ENCODE measurements at regions not wholly inside any gene's neighbourhood (a gene's known extent, or its start where the extent isn't known, plus 50 kb on each side); places are given as distances from the start of the nearest gene placed in this dataset.

DNA sequence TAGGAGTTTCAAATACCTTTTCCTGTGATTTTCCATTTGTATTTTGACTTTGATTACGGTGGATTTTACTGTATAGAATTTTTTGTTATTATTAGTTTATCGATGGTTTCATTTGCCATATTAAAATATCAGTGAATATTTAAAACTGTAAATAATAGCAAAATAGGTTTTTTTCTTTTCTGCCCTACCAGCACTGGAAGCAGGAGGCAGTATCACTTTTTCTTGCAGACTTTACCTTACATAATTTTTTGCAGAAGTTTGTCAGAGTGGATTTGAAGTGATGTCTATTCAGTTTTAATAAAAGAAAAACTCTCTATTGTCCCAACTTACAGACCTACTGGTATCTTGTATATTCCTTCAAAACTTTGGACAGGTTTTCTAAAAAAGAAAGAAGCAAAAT lies 213.6 kb downstream of the CENPF start (continued):
- TF ChIP-seq ZNF292 (CRISPR knock-in tag; IDR thresholded peaks at IDR 0.05; ENCODE audit: borderline replicate concordance, low read depth) (no peak), ESRRA (CRISPR knock-in tag; IDR thresholded peaks at IDR 0.05; ENCODE audit: low read depth) (no peak)
- TF ChIP-seq, protein P1, sequence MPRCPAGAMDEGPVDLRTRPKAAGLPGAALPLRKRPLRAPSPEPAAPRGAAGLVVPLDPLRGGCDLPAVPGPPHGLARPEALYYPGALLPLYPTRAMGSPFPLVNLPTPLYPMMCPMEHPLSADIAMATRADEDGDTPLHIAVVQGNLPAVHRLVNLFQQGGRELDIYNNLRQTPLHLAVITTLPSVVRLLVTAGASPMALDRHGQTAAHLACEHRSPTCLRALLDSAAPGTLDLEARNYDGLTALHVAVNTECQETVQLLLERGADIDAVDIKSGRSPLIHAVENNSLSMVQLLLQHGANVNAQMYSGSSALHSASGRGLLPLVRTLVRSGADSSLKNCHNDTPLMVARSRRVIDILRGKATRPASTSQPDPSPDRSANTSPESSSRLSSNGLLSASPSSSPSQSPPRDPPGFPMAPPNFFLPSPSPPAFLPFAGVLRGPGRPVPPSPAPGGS (CRISPR knock-in tag; IDR thresholded peaks at IDR 0.05), result no peak

DNA sequence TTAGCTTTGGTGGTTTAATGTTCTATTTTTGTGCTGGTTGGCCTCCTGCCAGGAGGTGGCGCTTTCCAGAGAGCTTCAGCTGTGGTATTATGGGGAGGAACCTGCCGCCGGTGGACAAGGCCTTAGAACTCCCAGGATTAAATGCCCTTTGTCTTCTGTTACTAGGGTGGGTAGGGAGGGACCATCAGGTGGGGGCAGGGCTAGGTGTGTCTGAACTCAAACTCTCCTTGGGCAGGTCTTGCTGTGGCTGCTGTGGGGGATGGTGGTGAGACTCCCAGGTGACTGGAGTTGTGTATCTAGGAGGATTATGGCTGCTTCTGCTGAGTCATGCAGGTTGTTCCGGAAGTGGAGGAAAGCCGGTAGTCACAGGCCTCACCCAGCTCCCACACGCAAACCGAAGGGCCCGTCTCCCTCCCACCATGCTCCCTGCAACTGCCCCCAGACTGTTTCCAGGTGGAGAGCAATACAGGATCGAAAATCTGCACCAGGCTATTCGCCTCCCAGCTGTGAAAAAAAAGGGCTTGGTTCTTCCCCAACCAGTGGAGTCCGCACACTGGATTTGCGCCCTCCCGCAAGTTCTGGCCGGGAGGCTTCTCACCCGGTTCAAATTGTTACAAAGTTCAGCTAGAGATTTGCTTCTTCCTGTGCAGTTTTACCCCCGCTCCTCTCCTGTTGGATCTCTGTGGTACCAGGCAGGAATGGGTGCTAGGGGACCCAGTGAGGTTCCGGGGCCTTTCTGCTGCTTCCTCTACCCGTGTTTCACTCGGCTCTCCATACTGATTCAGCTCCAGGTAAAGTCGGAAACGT lies 220.5 kb downstream of the CENPF start:
- Histone ChIP-seq H3K9ac (ENCODE audit: insufficient read depth, low read depth, low read length) (no peak overlapping the region), H3K9me3 (ENCODE audit: low read length) (no peaks in the 10 kb centered on the region), H3K36me3 (replicated peaks in 1 of 2; ENCODE audit: control insufficient read depth in 1 of 2, insufficient read depth in 2 of 2, low read length in 2 of 2) (no peaks in the 10 kb centered on the region), H3K27me3 (ENCODE audit: control insufficient read depth in 1 of 2, insufficient read depth in 2 of 2, low read length in 2 of 2) (no peaks in the 10 kb centered on the region), H2AFZ (ENCODE audit: low read length) (no peak overlapping the region), H3K27ac (ENCODE audit: extremely low read length, insufficient read depth, low read length) (no peak overlapping the region), H3K4me3 (replicated peaks in 1 of 3; ENCODE audit: insufficient read depth in 1 of 3, low read depth in 2 of 3, low read length in 3 of 3) (no peak overlapping the region), H3K4me1 (ENCODE audit: insufficient read depth, low read length) (no peaks in the 10 kb centered on the region), H3K4me2 (ENCODE audit: low read depth, low read length) (no peak overlapping the region), H4K20me1 (ENCODE audit: insufficient read depth, low read length) (no peaks in the 10 kb centered on the region), H3K79me2 (ENCODE audit: insufficient read depth, low read length) (no peaks in the 10 kb centered on the region)
- ChIA-PET POLR2A (no interaction called here), CTCF (ENCODE audit: low intra/inter-chr PET ratio, low total read pairs) (no interaction called here)
- WGBS (ENCODE audit: low lambda C conversion rate), result 63% methylated on average over 17 of the region's 21 CpGs
- no TSS peak for BruUV-seq (replicated peaks)
- ATAC-seq (no peak; the same call in 2 of the 3 replicates), FAIRE-seq (no peak), DNase-seq (ENCODE audit: low spot score) (no peak)
- intact Hi-C loops (cut with micrococcal nuclease; ENCODE audit: unreplicated experiment) (loop anchor here (5.0 kb wide), 1 partner anchor 704 kb away; no protein-coding TSS in a partner anchor), in situ Hi-C loops (cut with HindIII; ENCODE audit: extremely low pct_ligation_motif_present, low pct_unique_long_range_greater_than_20kb) (no loop called here)
- TF ChIP-seq, protein P2, sequence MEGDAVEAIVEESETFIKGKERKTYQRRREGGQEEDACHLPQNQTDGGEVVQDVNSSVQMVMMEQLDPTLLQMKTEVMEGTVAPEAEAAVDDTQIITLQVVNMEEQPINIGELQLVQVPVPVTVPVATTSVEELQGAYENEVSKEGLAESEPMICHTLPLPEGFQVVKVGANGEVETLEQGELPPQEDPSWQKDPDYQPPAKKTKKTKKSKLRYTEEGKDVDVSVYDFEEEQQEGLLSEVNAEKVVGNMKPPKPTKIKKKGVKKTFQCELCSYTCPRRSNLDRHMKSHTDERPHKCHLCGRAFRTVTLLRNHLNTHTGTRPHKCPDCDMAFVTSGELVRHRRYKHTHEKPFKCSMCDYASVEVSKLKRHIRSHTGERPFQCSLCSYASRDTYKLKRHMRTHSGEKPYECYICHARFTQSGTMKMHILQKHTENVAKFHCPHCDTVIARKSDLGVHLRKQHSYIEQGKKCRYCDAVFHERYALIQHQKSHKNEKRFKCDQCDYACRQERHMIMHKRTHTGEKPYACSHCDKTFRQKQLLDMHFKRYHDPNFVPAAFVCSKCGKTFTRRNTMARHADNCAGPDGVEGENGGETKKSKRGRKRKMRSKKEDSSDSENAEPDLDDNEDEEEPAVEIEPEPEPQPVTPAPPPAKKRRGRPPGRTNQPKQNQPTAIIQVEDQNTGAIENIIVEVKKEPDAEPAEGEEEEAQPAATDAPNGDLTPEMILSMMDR (CRISPR knock-in tag; IDR thresholded peaks at IDR 0.05), result peak; percentile 32
- no peak for TF ChIP-seq CC2D1A (CRISPR knock-in tag; IDR thresholded peaks at IDR 0.05)
- TF ChIP-seq, protein P3, sequence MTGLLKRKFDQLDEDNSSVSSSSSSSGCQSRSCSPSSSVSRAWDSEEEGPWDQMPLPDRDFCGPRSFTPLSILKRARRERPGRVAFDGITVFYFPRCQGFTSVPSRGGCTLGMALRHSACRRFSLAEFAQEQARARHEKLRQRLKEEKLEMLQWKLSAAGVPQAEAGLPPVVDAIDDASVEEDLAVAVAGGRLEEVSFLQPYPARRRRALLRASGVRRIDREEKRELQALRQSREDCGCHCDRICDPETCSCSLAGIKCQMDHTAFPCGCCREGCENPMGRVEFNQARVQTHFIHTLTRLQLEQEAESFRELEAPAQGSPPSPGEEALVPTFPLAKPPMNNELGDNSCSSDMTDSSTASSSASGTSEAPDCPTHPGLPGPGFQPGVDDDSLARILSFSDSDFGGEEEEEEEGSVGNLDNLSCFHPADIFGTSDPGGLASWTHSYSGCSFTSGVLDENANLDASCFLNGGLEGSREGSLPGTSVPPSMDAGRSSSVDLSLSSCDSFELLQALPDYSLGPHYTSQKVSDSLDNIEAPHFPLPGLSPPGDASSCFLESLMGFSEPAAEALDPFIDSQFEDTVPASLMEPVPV (CRISPR knock-in tag; IDR thresholded peaks at IDR 0.05), result no peak
- TF ChIP-seq MAFK (conservative IDR thresholded peaks at IDR 0.05 in 1 of 2, IDR thresholded peaks at IDR 0.05 in 1 of 2; ENCODE audit: low read length in 2 of 2), result 0 out of 4 replicates have a peak, but pooled peaks of 1 of the 2 experiments have one; percentile 11
- peak; percentile 53; the same call in 1 of the 2 replicates for TF ChIP-seq NFE2L2 (IDR thresholded peaks at IDR 0.05; ENCODE audit: low read length)
- TF ChIP-seq, protein P4, sequence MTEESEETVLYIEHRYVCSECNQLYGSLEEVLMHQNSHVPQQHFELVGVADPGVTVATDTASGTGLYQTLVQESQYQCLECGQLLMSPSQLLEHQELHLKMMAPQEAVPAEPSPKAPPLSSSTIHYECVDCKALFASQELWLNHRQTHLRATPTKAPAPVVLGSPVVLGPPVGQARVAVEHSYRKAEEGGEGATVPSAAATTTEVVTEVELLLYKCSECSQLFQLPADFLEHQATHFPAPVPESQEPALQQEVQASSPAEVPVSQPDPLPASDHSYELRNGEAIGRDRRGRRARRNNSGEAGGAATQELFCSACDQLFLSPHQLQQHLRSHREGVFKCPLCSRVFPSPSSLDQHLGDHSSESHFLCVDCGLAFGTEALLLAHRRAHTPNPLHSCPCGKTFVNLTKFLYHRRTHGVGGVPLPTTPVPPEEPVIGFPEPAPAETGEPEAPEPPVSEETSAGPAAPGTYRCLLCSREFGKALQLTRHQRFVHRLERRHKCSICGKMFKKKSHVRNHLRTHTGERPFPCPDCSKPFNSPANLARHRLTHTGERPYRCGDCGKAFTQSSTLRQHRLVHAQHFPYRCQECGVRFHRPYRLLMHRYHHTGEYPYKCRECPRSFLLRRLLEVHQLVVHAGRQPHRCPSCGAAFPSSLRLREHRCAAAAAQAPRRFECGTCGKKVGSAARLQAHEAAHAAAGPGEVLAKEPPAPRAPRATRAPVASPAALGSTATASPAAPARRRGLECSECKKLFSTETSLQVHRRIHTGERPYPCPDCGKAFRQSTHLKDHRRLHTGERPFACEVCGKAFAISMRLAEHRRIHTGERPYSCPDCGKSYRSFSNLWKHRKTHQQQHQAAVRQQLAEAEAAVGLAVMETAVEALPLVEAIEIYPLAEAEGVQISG (CRISPR knock-in tag; IDR thresholded peaks at IDR 0.05), result peak; percentile 67

Measured in HepG2 (cell line).